Inflammatory macrophage treated with lipopolysaccharide for 1 hour (primary cell): ENCODE measurements at regions not wholly inside any gene's neighbourhood (a gene's known extent, or its start where the extent isn't known, plus 50 kb on each side); places are given as distances from the start of the nearest gene placed in this dataset.

Source experiments
- DNase-seq, 2 donors: peaks; one replicate each; pipeline ENCODE4 v3.0.0-alpha.2; 2020 to 2022

DNA sequence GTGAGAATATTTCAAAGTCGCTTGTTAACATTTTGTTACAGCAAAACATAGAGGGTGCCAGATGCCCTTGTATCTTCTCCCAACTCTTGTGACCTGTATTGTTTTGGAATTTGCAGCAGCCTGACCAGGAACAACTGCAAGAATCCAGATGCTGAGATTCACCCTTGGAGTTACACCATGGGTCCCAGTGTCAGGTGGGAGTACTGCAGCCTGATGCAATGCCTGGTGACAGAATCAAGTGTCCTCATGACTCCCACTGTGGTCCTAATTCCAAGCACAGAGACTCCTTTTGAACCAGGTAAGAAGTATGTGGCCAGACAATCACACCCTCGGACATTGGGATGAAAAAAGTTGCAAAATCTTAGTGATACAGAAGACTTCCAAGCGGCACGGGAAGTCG is 79.6 kb upstream of the MAP3K4 start:
- no peak for DNase-seq

DNA sequence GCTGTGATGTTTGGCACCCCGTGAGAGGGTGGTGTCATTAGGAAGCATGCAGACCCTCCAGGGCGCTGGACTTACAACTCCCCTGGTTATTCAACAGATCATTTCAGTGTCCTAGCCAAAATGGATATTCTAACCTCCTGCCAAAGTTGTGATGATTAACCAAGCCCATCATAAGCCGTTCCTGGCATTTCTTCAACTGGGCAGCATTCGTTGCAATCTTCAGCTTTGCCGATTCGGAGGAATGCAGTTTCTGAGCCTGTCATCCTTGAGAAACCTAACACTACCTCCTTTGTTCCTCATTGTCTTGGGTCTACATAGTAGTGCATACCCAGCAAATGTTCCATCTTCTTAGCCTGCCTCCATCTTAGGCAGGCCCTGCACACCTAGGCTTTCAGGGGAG is 79.2 kb upstream of the MAP3K4 start:
- no peak for DNase-seq

DNA sequence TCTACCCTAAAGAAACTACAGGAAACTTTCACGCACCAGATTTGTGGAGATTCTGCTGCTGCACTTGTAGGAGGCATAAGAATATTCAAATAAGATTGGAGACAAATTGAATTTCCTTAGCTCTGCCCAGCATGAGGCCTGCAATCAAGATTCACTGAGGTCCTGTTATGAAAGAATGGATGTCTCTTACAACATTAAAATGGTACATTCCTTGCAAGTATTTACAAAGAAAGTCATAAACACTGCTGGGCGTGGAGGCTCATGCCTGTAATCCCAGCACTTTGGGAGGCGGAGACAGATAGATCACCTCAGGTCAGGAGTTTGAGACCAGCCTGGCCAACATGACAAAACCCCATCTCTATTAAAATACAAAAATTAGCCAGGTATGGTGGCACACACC is 74.0 kb upstream of the MAP3K4 start:
- DNase-seq, result no peak

DNA sequence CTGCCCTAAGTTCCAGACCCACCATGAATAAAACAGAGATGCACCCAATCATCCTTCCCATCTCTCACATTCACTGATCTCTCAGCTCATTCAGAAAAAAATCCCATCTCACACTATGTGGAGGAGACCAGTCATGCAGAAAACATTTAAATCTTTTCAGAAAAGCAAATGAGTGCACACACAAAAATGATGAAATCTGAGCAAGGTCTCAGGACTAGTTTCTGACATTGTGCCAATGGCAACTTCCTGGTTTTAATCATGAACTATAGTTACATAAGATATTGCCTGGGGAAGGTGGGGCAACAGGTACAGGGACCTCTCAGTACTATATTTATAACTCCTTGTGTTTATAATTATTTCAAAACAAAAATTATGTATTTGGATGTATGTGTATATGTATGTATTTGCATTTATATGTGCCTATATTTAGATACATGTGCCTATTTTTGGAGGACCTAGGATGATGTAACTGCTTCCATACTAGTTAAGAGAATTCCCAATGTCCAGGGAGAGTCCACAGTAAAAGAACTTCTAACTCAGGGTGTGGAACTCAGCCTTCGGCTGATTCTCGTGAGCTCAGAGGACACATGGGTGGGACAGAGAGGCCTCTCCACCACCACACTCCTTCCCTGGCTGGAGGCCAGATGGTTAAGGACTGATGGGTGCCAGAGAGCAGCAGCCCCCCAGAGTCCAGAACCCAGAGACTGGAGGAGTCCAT is 71.7 kb upstream of the MAP3K4 start:
- peak in 1 of 2 donors; percentile 21 for DNase-seq

DNA sequence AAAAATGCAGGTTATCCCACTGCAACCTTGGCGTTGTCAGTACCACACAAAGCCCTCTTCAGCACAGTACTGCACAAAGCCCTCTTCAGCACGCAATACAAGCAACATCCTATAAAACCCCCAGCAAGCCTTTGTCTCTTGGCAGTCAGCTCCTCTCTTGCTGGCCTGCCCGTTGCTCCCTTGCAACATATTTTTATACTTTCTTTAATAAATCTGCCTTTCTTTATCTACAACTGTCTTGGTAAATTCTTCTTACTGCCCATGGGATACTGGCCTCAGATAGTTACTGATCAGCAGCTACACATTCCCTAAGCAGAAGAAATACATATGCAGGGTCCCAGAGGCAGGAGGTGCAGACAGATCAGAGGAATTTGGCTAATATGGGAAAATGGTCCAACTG is 70.5 kb upstream of the MAP3K4 start:
- no peak for DNase-seq

DNA sequence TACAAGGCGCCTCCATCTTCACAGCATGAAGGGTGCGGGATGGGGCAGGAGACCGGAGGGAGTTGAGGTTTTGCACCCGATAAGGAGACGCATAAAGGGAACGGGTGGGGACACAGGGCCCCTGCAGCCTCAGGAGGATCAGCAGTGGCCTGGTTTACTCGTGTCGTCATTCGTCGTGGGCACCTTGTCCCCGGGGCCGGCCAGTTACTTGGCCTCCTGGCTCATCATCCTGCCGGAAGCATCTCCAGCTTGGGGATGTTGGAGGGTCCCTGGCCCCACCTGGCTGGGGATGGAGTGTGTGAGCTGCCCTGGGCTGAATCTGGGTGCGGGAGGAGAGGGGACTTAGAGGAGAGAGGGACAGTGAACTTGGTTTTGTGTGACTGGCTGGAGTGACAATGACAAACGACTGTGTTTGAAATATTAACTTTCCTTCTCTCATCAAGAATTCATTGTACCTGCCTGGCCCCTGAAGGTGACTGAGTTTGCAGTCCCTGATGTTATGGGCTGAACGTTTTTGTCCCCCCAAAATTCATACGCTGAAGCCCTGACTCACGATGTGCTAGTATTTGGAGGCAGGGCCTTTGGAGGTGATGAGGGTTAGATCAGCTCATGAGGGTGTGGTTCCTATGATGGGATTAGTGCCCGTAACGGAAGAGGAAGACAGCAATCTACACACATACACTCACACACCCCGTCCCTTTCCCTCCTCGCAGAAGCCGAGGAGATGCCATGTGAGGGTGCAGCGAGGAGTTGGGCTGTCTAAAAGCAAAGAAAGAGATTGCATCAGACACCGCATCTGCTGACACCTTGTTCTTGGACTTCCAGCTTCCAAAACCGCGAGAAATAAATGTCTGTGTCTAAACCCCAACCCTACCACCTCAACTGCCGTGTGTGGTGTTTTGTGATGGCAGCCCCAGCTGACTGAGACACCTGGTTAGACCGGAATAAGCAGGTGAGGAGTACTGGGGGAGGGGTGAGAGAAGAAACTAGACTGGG is 65.0 kb upstream of the MAP3K4 start:
- no peak for DNase-seq

DNA sequence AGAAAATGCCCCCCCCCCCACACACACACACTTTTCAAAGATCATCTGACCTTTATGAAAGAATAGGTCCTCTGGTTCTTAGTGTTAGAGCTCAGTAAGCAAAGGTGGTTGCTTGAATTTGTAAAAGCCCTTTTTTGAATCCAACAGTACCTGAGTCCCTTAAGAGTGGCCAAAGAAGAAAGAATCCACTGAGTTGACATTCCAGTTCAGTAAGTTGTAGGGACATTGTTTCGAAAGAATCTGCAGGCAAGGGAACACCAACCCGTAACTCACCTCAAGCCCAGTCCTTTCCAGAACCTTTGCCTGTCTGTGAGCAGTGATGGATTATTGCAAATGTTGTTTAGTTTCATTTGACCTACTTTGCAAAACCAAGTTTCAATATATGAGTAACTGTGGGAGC is 64.2 kb upstream of the MAP3K4 start:
- no peak for DNase-seq

DNA sequence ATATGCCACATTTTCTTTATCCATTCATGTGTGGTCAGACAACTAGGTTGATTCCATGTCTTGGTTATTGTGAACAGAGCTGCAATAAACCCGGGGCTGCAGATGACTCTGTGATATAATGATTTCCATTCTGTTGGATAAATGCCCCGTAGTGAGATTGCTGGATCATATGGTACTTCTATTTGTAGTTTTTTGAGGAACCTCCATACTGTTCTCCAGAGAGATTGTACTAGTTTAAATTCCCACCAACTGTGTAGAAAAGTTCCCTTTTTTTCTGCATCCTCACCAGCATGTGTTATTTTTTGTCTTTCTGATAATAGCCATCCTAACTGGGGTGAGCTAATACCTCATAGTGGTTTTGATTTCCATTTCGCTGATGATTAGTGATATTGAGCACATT is 62.2 kb upstream of the MAP3K4 start:
- DNase-seq, result no peak

DNA sequence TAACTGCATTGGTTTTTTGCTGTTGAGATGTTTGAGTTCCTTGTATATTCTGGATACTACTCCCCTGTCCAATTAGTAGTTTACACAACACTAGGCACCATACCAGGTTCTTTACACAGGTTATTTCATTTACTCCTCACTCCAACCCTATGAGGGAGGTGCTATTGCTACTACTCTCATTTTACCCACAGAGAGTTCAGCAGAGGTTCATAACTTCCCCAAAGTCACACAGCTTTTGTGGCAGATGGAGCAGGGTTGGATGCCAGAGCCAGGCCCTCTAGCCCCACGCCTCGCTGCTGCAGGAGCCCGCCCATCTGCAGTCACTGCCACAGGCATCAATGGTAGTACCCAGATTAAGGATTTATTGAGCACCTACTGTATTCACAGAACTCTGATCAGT is 61.7 kb upstream of the MAP3K4 start:
- DNase-seq, result no peak

DNA sequence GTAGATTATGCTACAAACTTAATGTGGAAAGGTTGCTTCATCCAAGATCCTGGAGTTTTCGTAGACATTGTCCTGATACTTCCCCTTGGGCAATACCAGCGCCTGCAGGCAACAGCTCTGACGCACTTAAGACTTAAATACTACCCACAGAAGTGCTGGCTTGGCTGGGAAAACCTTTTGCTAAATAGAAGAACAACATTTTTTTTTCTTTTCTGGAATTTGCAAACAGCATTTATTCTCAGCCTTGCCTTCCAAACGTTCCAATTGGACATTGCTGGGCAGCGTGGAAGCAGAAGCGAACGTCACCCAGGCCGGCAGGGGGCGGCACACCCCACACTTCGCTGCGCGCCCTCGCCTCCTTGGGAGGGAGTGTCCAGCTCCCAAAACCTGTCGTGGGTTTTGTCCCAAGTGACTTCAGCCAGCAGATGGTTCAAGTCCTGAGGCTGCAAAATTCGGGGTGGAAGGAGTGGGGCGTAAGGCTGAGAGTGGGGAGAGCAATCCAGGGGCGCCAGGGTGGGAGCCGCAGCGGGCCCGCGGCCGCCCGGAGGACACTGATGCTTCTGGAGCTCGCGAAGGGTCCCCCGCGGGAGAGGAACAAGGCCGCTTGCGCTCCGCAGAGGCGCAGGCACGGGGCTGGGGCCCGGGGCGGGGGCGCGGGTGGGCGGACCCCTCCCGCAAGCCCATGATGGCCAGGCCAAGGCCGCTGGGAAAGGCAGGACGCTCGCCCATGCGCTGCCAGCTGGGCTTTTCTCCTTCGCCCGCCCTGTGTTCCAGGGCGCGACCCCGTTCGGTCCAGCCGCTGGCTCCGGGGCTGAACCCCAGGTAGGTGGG is 60.8 kb upstream of the MAP3K4 start:
- peak; percentile 69 to 76 for DNase-seq

DNA sequence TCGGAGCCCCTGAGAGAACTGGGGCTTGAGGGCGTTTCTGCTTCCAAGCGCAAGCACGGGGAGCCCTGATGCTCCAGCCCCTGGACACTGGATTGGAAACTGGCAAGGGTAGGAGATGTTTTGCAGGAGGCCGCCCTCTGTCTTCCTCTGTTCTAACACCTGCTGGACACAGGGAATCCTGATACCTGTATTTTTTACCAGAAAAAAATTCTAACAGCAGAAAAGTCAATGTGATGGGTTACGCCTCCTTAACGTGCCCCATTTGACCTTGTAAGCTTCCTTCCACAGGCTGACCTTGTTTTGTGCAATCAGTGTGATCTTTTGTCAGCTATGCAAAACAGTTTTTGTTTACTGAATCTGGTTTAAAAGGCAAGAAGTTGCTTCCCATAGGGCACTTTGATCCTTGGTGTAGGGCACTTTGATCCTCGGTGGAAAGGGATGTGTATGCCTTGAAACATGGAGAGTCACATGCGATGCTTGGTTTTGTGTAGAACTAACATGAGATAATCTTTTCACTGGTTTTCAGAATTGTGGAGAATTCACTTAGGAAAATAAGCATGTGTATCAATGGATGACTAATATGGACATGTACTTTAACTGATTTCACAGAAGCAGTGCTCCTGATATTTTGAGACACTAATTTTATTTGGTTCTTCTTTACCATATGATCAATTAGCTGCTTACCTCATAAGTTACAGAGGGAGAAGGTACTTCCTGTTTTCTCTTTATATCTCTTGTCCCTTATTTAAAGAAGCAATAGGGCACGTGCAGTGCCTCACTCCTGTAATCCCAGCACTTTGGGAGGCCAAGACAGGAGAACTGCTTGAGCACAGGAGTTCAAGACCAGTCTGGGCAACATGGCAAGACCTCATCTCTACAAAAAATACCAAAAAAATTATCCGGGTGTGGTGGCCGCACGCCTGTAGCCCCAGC is 59.9 kb upstream of the MAP3K4 start:
- DNase-seq, result peak in 1 of 2 donors; percentile 7

DNA sequence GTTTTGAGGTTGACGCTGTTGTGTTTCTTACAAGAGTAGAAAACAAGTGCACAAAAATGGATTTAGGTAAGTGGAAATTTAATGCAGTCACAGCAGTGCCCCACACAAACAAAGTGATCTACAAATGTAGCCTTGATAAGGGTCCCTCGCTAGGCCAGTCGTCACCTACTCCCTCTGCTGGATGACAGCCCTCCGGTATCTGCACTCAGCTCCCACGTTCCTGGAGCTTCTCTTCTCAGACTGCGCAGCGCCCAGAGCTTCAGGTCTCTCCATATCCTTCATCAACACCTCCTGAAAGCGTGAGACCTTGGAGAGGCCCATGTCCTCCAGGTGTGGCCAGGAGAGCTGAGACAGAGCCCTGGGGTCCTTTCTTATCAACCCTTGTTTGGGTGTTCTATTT is 58.3 kb upstream of the MAP3K4 start:
- no peak for DNase-seq

DNA sequence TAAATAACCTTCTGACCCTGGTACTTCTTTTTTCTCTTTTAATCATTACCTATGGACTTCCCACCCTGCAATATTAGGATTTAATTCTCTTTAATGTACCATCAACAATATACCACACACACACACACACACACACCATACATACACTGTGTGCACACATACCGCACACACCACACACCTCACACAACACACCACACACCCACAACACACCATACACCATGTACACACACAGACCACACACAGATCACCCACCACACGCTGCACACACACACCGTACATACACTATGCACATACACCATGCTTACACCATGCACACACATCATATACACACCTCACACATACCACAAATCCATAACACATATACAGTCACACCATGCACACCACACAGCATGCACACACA is 57.4 kb upstream of the MAP3K4 start:
- DNase-seq, result no peak

DNA sequence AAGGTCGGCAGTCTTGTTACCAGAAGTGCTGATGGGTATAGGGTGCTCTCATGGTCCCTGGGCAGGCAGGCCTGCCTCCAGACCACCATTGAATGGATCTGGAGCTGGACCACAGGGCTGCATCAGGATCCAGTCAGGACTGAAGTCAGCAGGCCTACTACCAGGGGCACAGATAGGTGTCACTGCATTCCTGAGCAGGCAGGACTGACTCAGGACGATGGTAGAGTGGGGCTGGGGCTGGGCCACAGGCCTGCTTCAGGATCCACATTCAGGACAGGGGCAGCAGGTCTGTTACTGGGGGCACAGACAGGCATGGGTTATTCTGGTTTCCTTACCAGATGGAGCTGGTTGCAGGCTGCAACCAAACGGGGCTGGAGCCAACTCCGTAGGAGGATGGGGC is 51.4 kb upstream of the MAP3K4 start:
- DNase-seq, result no peak
